Cerebellar cortex (tissue), 1 donor: ENCODE measurements at regions not wholly inside any gene's neighbourhood (a gene's known extent, or its start where the extent isn't known, plus 50 kb on each side); places are given as distances from the start of the nearest gene placed in this dataset.
A peak's percentile ranks its signal among the peaks of the same experiment; 100 is the strongest.

Experiments
- DNase-seq: peaks from one replicate; pipeline ENCODE4 v3.0.0-alpha.2; 2015; ENCODE audit warnings: low spot score

GRCh38 chr10:121032460-121032859, 181.3 kb downstream of the WDR11 start:
- DNase-seq: no peak

GRCh38 chr10:121033366-121033765, 182.2 kb downstream of the WDR11 start:
- no peak for DNase-seq

GRCh38 chr10:121036431-121036830, 185.3 kb downstream of the WDR11 start:
- no peak for DNase-seq

- no peak for DNase-seq
Measured at GRCh38 chr10:121041499-121041898, 190.3 kb downstream of the WDR11 start.

- no peak for DNase-seq
Measured at GRCh38 chr10:121041906-121042305, 190.7 kb downstream of the WDR11 start.

- DNase-seq: no peak
Measured at GRCh38 chr10:121042342-121042741, 191.2 kb downstream of the WDR11 start.

GRCh38 chr10:121043124-121043849, 192.1 kb downstream of the WDR11 start:
- DNase-seq: no peak

- no peak for DNase-seq
Measured at GRCh38 chr10:121048749-121049148, 197.6 kb downstream of the WDR11 start.

GRCh38 chr10:121049489-121049888, 198.3 kb downstream of the WDR11 start:
- no peak for DNase-seq

- no peak for DNase-seq
Measured at GRCh38 chr10:121049923-121050322, 198.8 kb downstream of the WDR11 start.

GRCh38 chr10:121051171-121051570, 200.0 kb downstream of the WDR11 start:
- no peak for DNase-seq

- no peak for DNase-seq
Measured at GRCh38 chr10:121051696-121052279, 200.6 kb downstream of the WDR11 start.

- DNase-seq: no peak
Measured at GRCh38 chr10:121053151-121053550, 202.0 kb downstream of the WDR11 start.

- DNase-seq: no peak
Measured at GRCh38 chr10:121054874-121055273, 203.7 kb downstream of the WDR11 start.

- DNase-seq: no peak
Measured at GRCh38 chr10:121057269-121057668, 206.1 kb downstream of the WDR11 start.

- no peak for DNase-seq
Measured at GRCh38 chr10:121058082-121058481, 206.9 kb downstream of the WDR11 start.

- DNase-seq: no peak
Measured at GRCh38 chr10:121059351-121059750, 208.2 kb downstream of the WDR11 start.

- no peak for DNase-seq
Measured at GRCh38 chr10:121062115-121062514, 211.0 kb downstream of the WDR11 start.

- DNase-seq: no peak
Measured at GRCh38 chr10:121063744-121064143, 212.6 kb downstream of the WDR11 start.

- DNase-seq: no peak
Measured at GRCh38 chr10:121064491-121064890, 213.3 kb downstream of the WDR11 start.

- DNase-seq: no peak
Measured at GRCh38 chr10:121065330-121065729, 214.2 kb downstream of the WDR11 start.

- DNase-seq: peak; percentile 16
Measured at GRCh38 chr10:121069061-121069850, 218.1 kb downstream of the WDR11 start.
